HepG2 (cell line): ENCODE measurements at regions not wholly inside any gene's neighbourhood (a gene's known extent, or its start where the extent isn't known, plus 50 kb on each side); places are given as distances from the start of the nearest gene placed in this dataset.

Experiments
- ATAC-seq: fragments of 200-7000 bp; cut with Tn5 transposase; 3 replicates; pipeline ENCODE4 v1.9.1; 2020; ENCODE audit warnings: mild to moderate bottlenecking, moderate library complexity
- BruUV-seq: library from RNA; stranded (reverse); fragments of 400-500 nt; replicated peaks from 2 replicates; lab custom pipeline; 2021; lab: Mats Ljungman, UMichigan
- CTCF ChIA-PET: fragments of 300-600 bp; formaldehyde crosslinking; extraction: SDS; loops from one replicate; lab custom pipeline; 2021; ENCODE audit warnings: low total read pairs, inconsistent platforms, low intra/inter-chr PET ratio; lab: Yijun Ruan, JAX
- POLR2A ChIA-PET: fragments of 350-600 bp; sonication (Branson Sonifier 250); formaldehyde crosslinking; loops from one replicate; lab custom pipeline; 2020; ENCODE audit warnings: antibody characterized with exemption, inconsistent platforms; lab: Yijun Ruan, JAX
- DNase-seq: peaks from one replicate; pipeline ENCODE4 v3.0.0-alpha.2; 2015; ENCODE audit warnings: low spot score
- FAIRE-seq: peaks from 3 replicates; lab custom pipeline; 2011; peaks lifted over from hg19 to GRCh38; lab: Jason Lieb, UNC
- H2AFZ ChIP-seq: one replicate; pipeline ENCODE4 v1.6.1; 2011; ENCODE audit warnings: low read length, inconsistent platforms
- H3K27ac ChIP-seq: fragments of 300-600 bp; 3 replicates; pipeline ENCODE4 v1.8.0; 2011; ENCODE audit warnings: mixed run types, mild to moderate bottlenecking, mixed read lengths, low read length, inconsistent platforms; ENCODE audit not compliant: insufficient read depth; ENCODE audit errors: extremely low read length
- H3K27me3 ChIP-seq, 2 experiments: fragments of 200-600 bp in 1 of 2; 2 replicates in 1 of 2; 3 replicates in 1 of 2; pipeline versions ENCODE4 v1.6.0 to v1.8.0; 2011; ENCODE audit warnings: low read length in 2 of 2, mild to moderate bottlenecking in 2 of 2, moderate library complexity in 2 of 2, inconsistent platforms in 1 of 2; ENCODE audit not compliant: insufficient read depth in 2 of 2, control insufficient read depth in 1 of 2
- H3K36me3 ChIP-seq, 2 experiments: fragments of 200-600 bp in 1 of 2; replicated peaks in 1 of 2; 2 replicates in 1 of 2; 3 replicates in 1 of 2; pipeline versions ENCODE4 v1.5.1 to v1.8.0; 2011; ENCODE audit warnings: low read length in 2 of 2, inconsistent platforms in 1 of 2; ENCODE audit not compliant: insufficient read depth in 2 of 2, control insufficient read depth in 1 of 2
- H3K4me1 ChIP-seq: 2 replicates; pipeline ENCODE4 v1.5.1; 2012; ENCODE audit warnings: low read length, inconsistent platforms; ENCODE audit not compliant: insufficient read depth
- H3K4me2 ChIP-seq: 2 replicates; pipeline ENCODE4 v1.6.0; 2011; ENCODE audit warnings: low read depth, low read length, inconsistent platforms
- H3K4me3 ChIP-seq, 3 experiments: fragments of 200-600 bp in 1 of 3; sonication (generic), shearing (Covaris generic) in 1 of 3; replicated peaks in 1 of 3; 2 replicates each; pipeline ENCODE4 v1.5.1; 2011 to 2016; ENCODE audit warnings: low read length in 3 of 3, inconsistent platforms in 2 of 3, low read depth in 2 of 3, mild to moderate bottlenecking in 2 of 3, control low read depth in 1 of 3, mixed read lengths in 1 of 3; ENCODE audit not compliant: insufficient read depth in 1 of 3
- H3K79me2 ChIP-seq: one replicate; pipeline ENCODE4 v1.6.1; 2011; ENCODE audit warnings: low read length, inconsistent platforms; ENCODE audit not compliant: insufficient read depth
- H3K9ac ChIP-seq: 2 replicates; pipeline ENCODE4 v1.6.0; 2011; ENCODE audit warnings: mild to moderate bottlenecking, low read depth, low read length, inconsistent platforms; ENCODE audit not compliant: insufficient read depth
- H3K9me3 ChIP-seq: 2 replicates; pipeline ENCODE4 v1.5.1; 2012; ENCODE audit warnings: mild to moderate bottlenecking, low read length
- H4K20me1 ChIP-seq: 2 replicates; pipeline ENCODE4 v1.6.0; 2011; ENCODE audit warnings: inconsistent platforms, mild to moderate bottlenecking, low read length, moderate library complexity; ENCODE audit not compliant: insufficient read depth
- CHCHD3 ChIP-seq: sonication (generic); formaldehyde crosslinking; IDR thresholded peaks from 2 replicates; pipeline ENCODE4 v1.8.0; 2022; ENCODE audit warnings: mild to moderate bottlenecking, missing genetic modification reagents, moderate library complexity
- MAFF ChIP-seq: IDR thresholded peaks from 2 replicates; pipeline ENCODE4 v1.6.1; 2011; ENCODE audit warnings: low read depth, low read length, improper control_type of control experiment
- MAFK ChIP-seq, 2 experiments: IDR thresholded peaks in 1 of 2; conservative IDR thresholded peaks in 1 of 2; 2 replicates each; pipeline ENCODE4 v1.6.1; 2011; ENCODE audit warnings: improper control_type of control experiment in 2 of 2, low read length in 2 of 2
- RAD51 ChIP-seq: fragments of 450-650 bp; IDR thresholded peaks from 2 replicates; pipeline ENCODE4 v1.6.1; 2016; ENCODE audit warnings: borderline replicate concordance
- ZBTB20 ChIP-seq: sonication (generic); formaldehyde crosslinking; IDR thresholded peaks from 2 replicates; pipeline ENCODE4 v1.8.1; 2023; ENCODE audit warnings: missing genetic modification reagents, low read depth, mild to moderate bottlenecking, borderline replicate concordance
- WGBS: methylation state at CpG from one replicate; pipeline ENCODE4 v1.1.6; 2017; ENCODE audit warnings: low lambda C conversion rate; 5-methylcytosine and 5-hydroxymethylcytosine counted together
- in situ Hi-C: cut with HindIII; loops from 2 replicates; pipeline ENCODE4 v1.10.0; 2017; ENCODE audit warnings: low pct_unique_long_range_greater_than_20kb; ENCODE audit not compliant: extremely low pct_ligation_motif_present
- intact Hi-C: fragments of 100-400 bp; cut with micrococcal nuclease; formaldehyde crosslinking; loops from one replicate; pipeline ENCODE4 v1.10.0; 2022; ENCODE audit not compliant: unreplicated experiment

- Histone ChIP-seq H3K9ac (no peak overlapping the region), H3K4me1 (no peaks in the 10 kb centered on the region), H4K20me1 (no peaks in the 10 kb centered on the region), H3K36me3 (no peaks in the 10 kb centered on the region), H3K79me2 (no peaks in the 10 kb centered on the region), H3K4me2 (no peak overlapping the region), H3K4me3 (no peak overlapping the region), H2AFZ (no peak overlapping the region), H3K27ac (no peak overlapping the region), H3K27me3 (peaks cover 1 to 5% of the 10 kb centered on the region in 2 experiments; a peak in 2 of 5 replicates), H3K9me3 (no peaks in the 10 kb centered on the region)
- in situ Hi-C loops: no loop called here
- intact Hi-C loops: no loop called here
- FAIRE-seq: no peak
- ATAC-seq: no peak
- TF ChIP-seq RAD51: no peak
- POLR2A ChIA-PET: no interaction called here
- DNase-seq: no peak
- BruUV-seq: no TSS peak
- 49% methylated on average over 14 of the region's 14 CpGs for WGBS
- CTCF ChIA-PET: no interaction called here
These were observed 220.4 kb upstream of the SOX1 start for GRCh38 chr13:111846391-111847159.

GRCh38 chr13:111847964-111848363 is 219.0 kb upstream of the SOX1 start:
- FAIRE-seq (no peak), ATAC-seq (no peak), DNase-seq (no peak)
- no peaks in the 10 kb centered on the region for H3K36me3 ChIP-seq
- WGBS: 23% methylated on average over 3 of the region's 3 CpGs
- in situ Hi-C loops: no loop called here
- H4K20me1 ChIP-seq: no peaks in the 10 kb centered on the region
- H3K9ac ChIP-seq: no peak overlapping the region
- intact Hi-C loops: no loop called here
- no TSS peak for BruUV-seq
- ChIA-PET CTCF (no interaction called here), POLR2A (no interaction called here)
- H3K27me3 ChIP-seq: peaks cover 1 to 5% of the 10 kb centered on the region in 2 experiments; a peak in 2 of 5 replicates
- H3K4me3 ChIP-seq: no peak overlapping the region
- H3K4me1 ChIP-seq: no peaks in the 10 kb centered on the region
- no peak overlapping the region for H3K27ac ChIP-seq
- H3K9me3 ChIP-seq: no peaks in the 10 kb centered on the region
- no peak overlapping the region for H3K4me2 ChIP-seq
- no peaks in the 10 kb centered on the region for H3K79me2 ChIP-seq
- TF ChIP-seq MAFK (conservative IDR thresholded peaks at IDR 0.05 in 1 of 2, IDR thresholded peaks at IDR 0.05 in 1 of 2; ENCODE audit: low read length in 2 of 2) (peak; percentile 76 to 85), MAFF (peak; percentile 66), CHCHD3 (no peak), ZBTB20 (CRISPR knock-in tag) (no peak)
- no peak overlapping the region for H2AFZ ChIP-seq
